HL-60 (cell line): ENCODE measurements at regions not wholly inside any gene's neighbourhood (a gene's known extent, or its start where the extent isn't known, plus 50 kb on each side); places are given as distances from the start of the nearest gene placed in this dataset.

Experiments used
- DNase-seq, 2 experiments: peaks; one replicate each; pipeline ENCODE4 v3.0.0-alpha.2; 2010 to 2020; ENCODE audit warnings: low read depth in 1 of 2, low spot score in 1 of 2
- H3K27ac ChIP-seq: fragments of 250-450 bp; sonication (Bioruptor Pico); replicated peaks from 2 replicates; pipeline ENCODE4 v1.5.1; 2020; ENCODE audit warnings: mild to moderate bottlenecking, moderate library complexity
- H3K27me3 ChIP-seq: fragments of 250-450 bp; sonication (Bioruptor Pico); 2 replicates; pipeline ENCODE4 v1.5.1; 2021; ENCODE audit warnings: mild to moderate bottlenecking, moderate library complexity; ENCODE audit not compliant: insufficient read depth, poor library complexity, severe bottlenecking
- H3K4me3 ChIP-seq: replicated peaks from 2 replicates; pipeline ENCODE4 v1.5.1; 2011; ENCODE audit warnings: mild to moderate bottlenecking, control low read depth, low read length; ENCODE audit not compliant: insufficient read depth
- GABPA ChIP-seq: IDR thresholded peaks from 2 replicates; pipeline ENCODE4 v1.6.1; 2012; ENCODE audit warnings: low read depth
- POLR2AphosphoS5 ChIP-seq: IDR thresholded peaks from 2 replicates; pipeline ENCODE4 v1.6.1; 2012; ENCODE audit warnings: low read depth
- SPI1 ChIP-seq: IDR thresholded peaks from 2 replicates; pipeline ENCODE4 v1.6.1; 2012; ENCODE audit warnings: low read depth, mild to moderate bottlenecking, borderline replicate concordance
- TF ChIP-seq, protein P1 (sequence below): IDR thresholded peaks from 2 replicates; pipeline ENCODE4 v1.6.1; 2012; ENCODE audit warnings: low read depth; ENCODE audit not compliant: insufficient replicate concordance
- TF ChIP-seq, protein P2 (sequence below): IDR thresholded peaks from one replicate; pipeline ENCODE4 v1.5.1; 2011; ENCODE audit warnings: low read length, control low read depth, inconsistent platforms; ENCODE audit not compliant: insufficient read depth

DNA sequence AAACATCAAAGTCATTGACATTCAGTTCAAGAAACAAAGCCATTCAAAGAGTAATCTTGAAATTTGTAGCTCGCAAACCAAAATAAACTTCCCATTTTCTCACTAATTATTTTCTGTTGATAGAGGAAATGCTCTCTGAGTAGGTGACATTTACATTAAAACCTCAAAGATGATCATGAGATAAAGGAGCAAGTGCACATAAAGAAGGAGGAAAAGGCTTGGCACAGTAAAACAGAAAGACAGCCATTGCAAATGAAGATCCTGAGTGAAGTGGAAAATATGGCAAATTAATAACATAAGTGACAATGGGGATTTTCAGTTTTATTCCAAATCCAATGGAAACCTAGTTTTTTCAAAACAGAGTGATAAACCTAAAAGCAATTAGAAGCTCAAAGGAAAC lies 2320.8 kb downstream of the ARAP2 start:
- Histone ChIP-seq H3K4me3 (no peak overlapping the region), H3K27ac (no peak overlapping the region), H3K27me3 (no peaks in the 10 kb centered on the region)
- DNase-seq: no peak
- TF ChIP-seq, protein P1, sequence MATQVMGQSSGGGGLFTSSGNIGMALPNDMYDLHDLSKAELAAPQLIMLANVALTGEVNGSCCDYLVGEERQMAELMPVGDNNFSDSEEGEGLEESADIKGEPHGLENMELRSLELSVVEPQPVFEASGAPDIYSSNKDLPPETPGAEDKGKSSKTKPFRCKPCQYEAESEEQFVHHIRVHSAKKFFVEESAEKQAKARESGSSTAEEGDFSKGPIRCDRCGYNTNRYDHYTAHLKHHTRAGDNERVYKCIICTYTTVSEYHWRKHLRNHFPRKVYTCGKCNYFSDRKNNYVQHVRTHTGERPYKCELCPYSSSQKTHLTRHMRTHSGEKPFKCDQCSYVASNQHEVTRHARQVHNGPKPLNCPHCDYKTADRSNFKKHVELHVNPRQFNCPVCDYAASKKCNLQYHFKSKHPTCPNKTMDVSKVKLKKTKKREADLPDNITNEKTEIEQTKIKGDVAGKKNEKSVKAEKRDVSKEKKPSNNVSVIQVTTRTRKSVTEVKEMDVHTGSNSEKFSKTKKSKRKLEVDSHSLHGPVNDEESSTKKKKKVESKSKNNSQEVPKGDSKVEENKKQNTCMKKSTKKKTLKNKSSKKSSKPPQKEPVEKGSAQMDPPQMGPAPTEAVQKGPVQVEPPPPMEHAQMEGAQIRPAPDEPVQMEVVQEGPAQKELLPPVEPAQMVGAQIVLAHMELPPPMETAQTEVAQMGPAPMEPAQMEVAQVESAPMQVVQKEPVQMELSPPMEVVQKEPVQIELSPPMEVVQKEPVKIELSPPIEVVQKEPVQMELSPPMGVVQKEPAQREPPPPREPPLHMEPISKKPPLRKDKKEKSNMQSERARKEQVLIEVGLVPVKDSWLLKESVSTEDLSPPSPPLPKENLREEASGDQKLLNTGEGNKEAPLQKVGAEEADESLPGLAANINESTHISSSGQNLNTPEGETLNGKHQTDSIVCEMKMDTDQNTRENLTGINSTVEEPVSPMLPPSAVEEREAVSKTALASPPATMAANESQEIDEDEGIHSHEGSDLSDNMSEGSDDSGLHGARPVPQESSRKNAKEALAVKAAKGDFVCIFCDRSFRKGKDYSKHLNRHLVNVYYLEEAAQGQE: no peak
- TF ChIP-seq, protein P2, sequence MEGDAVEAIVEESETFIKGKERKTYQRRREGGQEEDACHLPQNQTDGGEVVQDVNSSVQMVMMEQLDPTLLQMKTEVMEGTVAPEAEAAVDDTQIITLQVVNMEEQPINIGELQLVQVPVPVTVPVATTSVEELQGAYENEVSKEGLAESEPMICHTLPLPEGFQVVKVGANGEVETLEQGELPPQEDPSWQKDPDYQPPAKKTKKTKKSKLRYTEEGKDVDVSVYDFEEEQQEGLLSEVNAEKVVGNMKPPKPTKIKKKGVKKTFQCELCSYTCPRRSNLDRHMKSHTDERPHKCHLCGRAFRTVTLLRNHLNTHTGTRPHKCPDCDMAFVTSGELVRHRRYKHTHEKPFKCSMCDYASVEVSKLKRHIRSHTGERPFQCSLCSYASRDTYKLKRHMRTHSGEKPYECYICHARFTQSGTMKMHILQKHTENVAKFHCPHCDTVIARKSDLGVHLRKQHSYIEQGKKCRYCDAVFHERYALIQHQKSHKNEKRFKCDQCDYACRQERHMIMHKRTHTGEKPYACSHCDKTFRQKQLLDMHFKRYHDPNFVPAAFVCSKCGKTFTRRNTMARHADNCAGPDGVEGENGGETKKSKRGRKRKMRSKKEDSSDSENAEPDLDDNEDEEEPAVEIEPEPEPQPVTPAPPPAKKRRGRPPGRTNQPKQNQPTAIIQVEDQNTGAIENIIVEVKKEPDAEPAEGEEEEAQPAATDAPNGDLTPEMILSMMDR: no peak
- no peak for TF ChIP-seq GABPA
- TF ChIP-seq POLR2AphosphoS5: no peak
- no peak for TF ChIP-seq SPI1

DNA sequence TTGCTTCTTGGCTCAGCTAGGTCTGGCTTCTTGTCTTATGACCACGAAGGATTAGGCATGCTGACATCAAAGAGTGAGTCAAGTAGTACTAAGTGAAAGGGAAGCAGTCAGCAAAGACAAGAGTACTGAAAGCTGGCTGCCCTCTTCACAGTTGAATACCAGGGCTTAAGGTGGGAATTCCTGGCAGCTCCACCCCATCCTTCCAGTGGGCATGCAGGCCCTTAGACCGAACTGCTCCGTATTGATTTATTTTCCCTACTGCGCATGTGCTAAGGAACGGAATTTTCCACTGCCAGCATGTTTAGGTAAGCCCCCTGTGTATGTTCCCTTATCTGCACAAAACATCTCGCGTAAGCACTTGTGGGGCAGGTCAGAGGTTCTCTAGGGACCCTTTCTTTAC lies 2320.1 kb downstream of the ARAP2 start:
- TF ChIP-seq, protein P2: no peak
- TF ChIP-seq GABPA: no peak
- TF ChIP-seq, protein P1: no peak
- no peak for TF ChIP-seq SPI1
- no peak for TF ChIP-seq POLR2AphosphoS5
- Histone ChIP-seq H3K27ac (no peak overlapping the region), H3K27me3 (no peaks in the 10 kb centered on the region), H3K4me3 (no peak overlapping the region)
- DNase-seq: no peak

DNA sequence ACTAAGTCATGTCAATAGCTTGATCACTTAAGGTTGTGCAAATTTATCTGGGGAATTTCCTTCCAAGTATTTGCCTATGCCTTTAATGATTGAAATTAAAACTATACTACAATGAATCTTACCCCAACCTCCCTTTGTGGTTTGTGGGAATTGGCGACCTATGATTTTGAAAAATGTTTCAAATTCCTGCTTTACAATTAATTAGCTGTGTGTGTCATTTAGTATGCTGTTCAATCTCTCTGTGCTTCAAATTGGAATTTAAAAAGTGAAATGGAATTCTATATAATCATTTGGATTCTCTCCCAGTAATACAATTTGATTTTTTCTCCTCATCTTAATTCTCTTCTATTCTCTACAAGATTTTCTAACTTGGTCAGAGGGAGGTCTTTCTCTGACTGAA lies 2319.5 kb downstream of the ARAP2 start:
- Histone ChIP-seq H3K27me3 (no peaks in the 10 kb centered on the region), H3K27ac (no peak overlapping the region), H3K4me3 (no peak overlapping the region)
- TF ChIP-seq GABPA (no peak), POLR2AphosphoS5 (no peak), SPI1 (no peak)
- TF ChIP-seq, protein P1: no peak
- TF ChIP-seq, protein P2: no peak
- no peak for DNase-seq
